OCI-LY7 (cell line): ENCODE measurements at regions not wholly inside any gene's neighbourhood (a gene's known extent, or its start where the extent isn't known, plus 50 kb on each side); places are given as distances from the start of the nearest gene placed in this dataset.

Experiments used
- BruUV-seq: library from RNA; stranded (reverse); fragments of 400-500 nt; replicated peaks from 2 replicates; lab custom pipeline; 2021; lab: Mats Ljungman, UMichigan
- CTCF ChIA-PET: fragments of 300-600 bp; sonication (Branson Sonifier 250); formaldehyde crosslinking; loops from one replicate; lab custom pipeline; 2022; ENCODE audit warnings: antibody characterized with exemption; ENCODE audit not compliant: unreplicated experiment; lab: Charles Lee
- POLR2A ChIA-PET: fragments of 300-600 bp; sonication (Branson Sonifier 250); formaldehyde crosslinking; loops from one replicate; lab custom pipeline; 2022; ENCODE audit warnings: antibody characterized with exemption; lab: Charles Lee
- DNase-seq: peaks from one replicate; pipeline ENCODE4 v3.0.0-alpha.2; 2015; ENCODE audit warnings: low spot score
- H2AFZ ChIP-seq: fragments of 200-600 bp; sonication (generic), shearing (Covaris generic); 2 replicates; pipeline ENCODE4 v1.6.1; 2014; ENCODE audit warnings: mild to moderate bottlenecking, antibody characterized with exemption, low read length, moderate library complexity
- H3K27ac ChIP-seq: fragments of 200-600 bp; sonication (generic); 2 replicates; pipeline ENCODE4 v1.5.1; 2014; ENCODE audit warnings: mixed run types, low read depth, mild to moderate bottlenecking, moderate library complexity, low read length, inconsistent platforms; ENCODE audit not compliant: poor library complexity, severe bottlenecking
- H3K36me3 ChIP-seq: fragments of 200-600 bp; sonication (generic); 2 replicates; pipeline ENCODE4 v1.6.1; 2014; ENCODE audit warnings: mild to moderate bottlenecking, antibody characterized with exemption, low read length, moderate library complexity, mixed read lengths; ENCODE audit not compliant: insufficient read depth
- H3K4me1 ChIP-seq: fragments of 200-600 bp; sonication (generic); 2 replicates; pipeline ENCODE4 v1.5.1; 2014; ENCODE audit warnings: mild to moderate bottlenecking, low read length; ENCODE audit not compliant: insufficient read depth, poor library complexity, severe bottlenecking
- H3K4me2 ChIP-seq: fragments of 200-600 bp; sonication (generic); 2 replicates; pipeline ENCODE4 v1.6.1; 2014; ENCODE audit warnings: mild to moderate bottlenecking, low read length
- H3K4me3 ChIP-seq: fragments of 200-600 bp; sonication (generic); 2 replicates; pipeline ENCODE4 v1.5.1; 2014; ENCODE audit warnings: mild to moderate bottlenecking, low read depth, low read length; ENCODE audit not compliant: poor library complexity, severe bottlenecking
- H3K79me2 ChIP-seq: fragments of 200-600 bp; sonication (generic); 2 replicates; pipeline ENCODE4 v1.6.1; 2016; ENCODE audit warnings: low read depth, mild to moderate bottlenecking, low read length, moderate library complexity, mixed read lengths; ENCODE audit not compliant: insufficient read depth
- H3K9me2 ChIP-seq: fragments of 200-600 bp; sonication (generic); 2 replicates; pipeline ENCODE4 v1.6.1; 2016; ENCODE audit warnings: mild to moderate bottlenecking, low read length, mixed read lengths; ENCODE audit not compliant: insufficient read depth
- H3K9me3 ChIP-seq: fragments of 200-600 bp; sonication (generic); 2 replicates; pipeline ENCODE4 v1.6.1; 2014; ENCODE audit warnings: mild to moderate bottlenecking, mixed run types, low read length, mixed read lengths
- H4K20me1 ChIP-seq: fragments of 200-600 bp; sonication (generic); 2 replicates; pipeline ENCODE4 v1.6.1; 2014; ENCODE audit warnings: mild to moderate bottlenecking, antibody characterized with exemption, low read length, moderate library complexity, mixed read lengths; ENCODE audit not compliant: insufficient read depth
- EZH2phosphoT487 ChIP-seq: fragments of 200-600 bp; sonication (generic); IDR thresholded peaks from 2 replicates; pipeline ENCODE4 v1.6.1; 2018; ENCODE audit warnings: low read depth, borderline replicate concordance, mild to moderate bottlenecking, mixed run types, antibody characterized with exemption, low read length, moderate library complexity, mixed read lengths
- intact Hi-C: fragments of 100-400 bp; cut with micrococcal nuclease; formaldehyde crosslinking; loops from one replicate; pipeline ENCODE4 v1.10.0; 2022; ENCODE audit not compliant: unreplicated experiment
- TF ChIP-seq, protein P1 (sequence below): fragments of 200-600 bp; sonication (generic); conservative IDR thresholded peaks from 2 replicates; pipeline ENCODE4 v1.5.1; 2014; ENCODE audit warnings: mild to moderate bottlenecking, antibody characterized with exemption, low read length, moderate library complexity, mixed read lengths

DNA sequence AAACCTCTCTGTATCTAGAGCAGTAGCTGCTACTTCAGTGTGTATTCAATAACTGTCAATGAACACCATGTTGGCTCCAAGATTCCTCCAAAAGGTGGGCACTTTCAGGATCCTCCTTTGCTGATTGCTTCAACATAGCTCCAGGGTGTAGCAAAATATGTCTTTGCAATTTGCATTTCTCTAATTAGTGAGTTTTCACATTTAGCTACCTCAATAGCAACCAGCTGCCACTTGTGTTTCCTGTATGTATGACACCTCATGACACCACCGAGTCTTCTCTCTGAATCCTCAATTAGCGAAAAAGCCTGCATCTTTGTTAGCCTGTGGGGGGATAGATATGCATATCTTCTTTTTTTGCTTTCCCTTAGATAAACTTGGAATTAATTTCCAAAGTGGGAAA lies 898.3 kb upstream of the FAT3 start:
- ChIA-PET POLR2A (no interaction called here), CTCF (no interaction called here)
- DNase-seq, result no peak
- no peaks in the 10 kb centered on the region for H4K20me1 ChIP-seq
- no TSS peak for BruUV-seq
- H3K27ac ChIP-seq, result no peak overlapping the region
- no peaks in the 10 kb centered on the region for H3K9me3 ChIP-seq
- H2AFZ ChIP-seq, result no peak overlapping the region
- H3K4me2 ChIP-seq, result no peak overlapping the region
- no peaks in the 10 kb centered on the region for H3K36me3 ChIP-seq
- H3K4me1 ChIP-seq, result no peaks in the 10 kb centered on the region
- no peak overlapping the region for H3K4me3 ChIP-seq
- no peak for TF ChIP-seq EZH2phosphoT487
- TF ChIP-seq, protein P1, sequence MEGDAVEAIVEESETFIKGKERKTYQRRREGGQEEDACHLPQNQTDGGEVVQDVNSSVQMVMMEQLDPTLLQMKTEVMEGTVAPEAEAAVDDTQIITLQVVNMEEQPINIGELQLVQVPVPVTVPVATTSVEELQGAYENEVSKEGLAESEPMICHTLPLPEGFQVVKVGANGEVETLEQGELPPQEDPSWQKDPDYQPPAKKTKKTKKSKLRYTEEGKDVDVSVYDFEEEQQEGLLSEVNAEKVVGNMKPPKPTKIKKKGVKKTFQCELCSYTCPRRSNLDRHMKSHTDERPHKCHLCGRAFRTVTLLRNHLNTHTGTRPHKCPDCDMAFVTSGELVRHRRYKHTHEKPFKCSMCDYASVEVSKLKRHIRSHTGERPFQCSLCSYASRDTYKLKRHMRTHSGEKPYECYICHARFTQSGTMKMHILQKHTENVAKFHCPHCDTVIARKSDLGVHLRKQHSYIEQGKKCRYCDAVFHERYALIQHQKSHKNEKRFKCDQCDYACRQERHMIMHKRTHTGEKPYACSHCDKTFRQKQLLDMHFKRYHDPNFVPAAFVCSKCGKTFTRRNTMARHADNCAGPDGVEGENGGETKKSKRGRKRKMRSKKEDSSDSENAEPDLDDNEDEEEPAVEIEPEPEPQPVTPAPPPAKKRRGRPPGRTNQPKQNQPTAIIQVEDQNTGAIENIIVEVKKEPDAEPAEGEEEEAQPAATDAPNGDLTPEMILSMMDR, result no peak
- intact Hi-C loops, result no loop called here
- H3K9me2 ChIP-seq, result no peaks in the 10 kb centered on the region
- no peaks in the 10 kb centered on the region for H3K79me2 ChIP-seq

DNA sequence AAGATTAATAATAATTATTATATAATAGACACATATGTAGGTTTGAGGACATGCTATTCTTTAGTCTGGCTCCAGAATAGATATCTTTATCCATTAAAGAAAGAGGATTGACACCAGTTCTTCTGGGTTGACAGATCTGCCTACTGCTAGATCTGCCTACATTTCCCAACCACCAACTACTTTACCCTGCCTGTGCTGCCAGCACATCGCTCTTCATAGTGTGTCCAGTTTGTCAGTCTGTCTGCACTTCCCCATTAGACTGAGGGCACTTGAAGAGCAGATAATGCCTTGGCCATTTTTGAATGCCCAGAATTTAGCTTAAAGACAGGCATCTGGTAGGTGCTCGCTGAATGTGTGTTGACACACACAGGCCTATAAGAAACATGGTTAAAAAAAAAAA lies 910.1 kb upstream of the FAT3 start:
- Histone ChIP-seq H3K4me3 (no peak overlapping the region), H3K36me3 (no peaks in the 10 kb centered on the region), H3K79me2 (no peaks in the 10 kb centered on the region), H4K20me1 (no peaks in the 10 kb centered on the region), H3K9me3 (no peaks in the 10 kb centered on the region), H3K27ac (no peak overlapping the region), H2AFZ (no peak overlapping the region), H3K9me2 (no peaks in the 10 kb centered on the region), H3K4me2 (no peak overlapping the region), H3K4me1 (no peaks in the 10 kb centered on the region)
- ChIA-PET POLR2A (interaction anchor here (0.7 kb wide), 1 partner anchor 10 kb away, joined by 4 read pairs; no protein-coding TSS in a partner anchor), CTCF (no interaction called here)
- TF ChIP-seq, protein P1, result no peak
- TF ChIP-seq EZH2phosphoT487, result no peak
- BruUV-seq, result no TSS peak
- DNase-seq, result no peak
- intact Hi-C loops, result no loop called here

DNA sequence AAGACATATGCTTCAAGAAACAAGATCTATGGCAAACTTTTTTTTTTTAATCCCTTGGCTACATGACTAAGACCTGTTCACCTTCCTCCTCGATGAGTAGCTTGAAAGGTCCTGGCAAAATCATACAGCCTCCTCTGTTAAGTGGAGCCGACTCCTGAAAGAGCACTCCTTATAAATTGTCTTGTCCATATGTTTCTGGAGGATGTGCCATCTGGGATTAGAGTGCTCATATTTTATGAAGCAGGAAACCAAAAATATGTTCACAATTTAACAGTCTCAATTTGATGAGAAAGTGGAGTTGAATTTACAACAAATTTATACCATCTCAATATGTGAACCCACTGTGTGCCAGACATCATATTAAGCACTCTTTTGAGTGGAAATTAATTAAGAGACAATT lies 912.1 kb upstream of the FAT3 start:
- ChIA-PET POLR2A (no interaction called here), CTCF (no interaction called here)
- Histone ChIP-seq H3K9me3 (no peaks in the 10 kb centered on the region), H2AFZ (no peak overlapping the region), H4K20me1 (no peaks in the 10 kb centered on the region), H3K4me1 (no peaks in the 10 kb centered on the region), H3K9me2 (no peaks in the 10 kb centered on the region), H3K4me2 (no peak overlapping the region), H3K4me3 (no peak overlapping the region), H3K79me2 (no peaks in the 10 kb centered on the region), H3K36me3 (no peaks in the 10 kb centered on the region), H3K27ac (no peak overlapping the region)
- DNase-seq, result no peak
- intact Hi-C loops, result no loop called here
- TF ChIP-seq, protein P1, result no peak
- no peak for TF ChIP-seq EZH2phosphoT487
- BruUV-seq, result no TSS peak
